ENCODE measurements at regions not wholly inside any gene's neighbourhood (a gene's known extent, or its start where the extent isn't known, plus 50 kb on each side); places are given as distances from the start of the nearest gene placed in this dataset.
A peak's percentile ranks its signal among the peaks of the same experiment; 100 is the strongest.

- FAIRE-seq (peak; percentile 13), DNase-seq (ENCODE audit: insufficient read length, low spot score) (no peak)
Observed at GRCh38 chr12:123100882-123101281, 50.0 kb downstream of the PITPNM2 start.

- FAIRE-seq (no peak), DNase-seq (ENCODE audit: insufficient read length, low spot score) (no peak)
Observed at GRCh38 chr12:123100450-123100849, 50.4 kb downstream of the PITPNM2 start.

DNA sequence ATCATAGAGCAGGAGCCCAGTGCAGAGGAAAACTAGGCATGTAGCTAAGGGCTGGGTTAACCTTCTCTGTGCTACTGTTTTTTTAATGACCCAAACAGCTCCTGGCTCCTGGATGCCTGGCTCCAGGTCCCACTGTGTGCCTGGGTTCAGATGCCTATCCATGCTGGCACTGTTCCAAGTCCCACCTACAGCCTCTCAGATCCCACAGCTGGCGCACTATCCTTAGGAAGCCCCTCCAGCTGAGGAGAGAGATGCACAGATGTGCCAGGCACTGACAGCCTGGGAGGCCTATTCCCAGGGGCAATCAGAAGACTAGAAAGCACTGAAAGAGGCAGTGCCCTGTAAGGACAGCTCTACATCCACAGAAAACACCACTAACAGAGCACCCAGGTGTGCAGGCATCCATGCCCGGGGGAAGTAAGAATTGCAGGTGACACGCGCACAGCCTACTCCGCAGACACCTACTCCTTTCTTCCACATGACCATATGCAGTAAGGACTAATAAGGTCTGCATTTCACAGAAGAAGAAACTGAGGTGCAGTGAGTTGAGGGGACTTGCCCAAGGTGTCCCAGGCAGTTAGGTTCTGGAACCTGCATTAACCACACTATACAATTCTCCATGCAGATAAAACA lies 51.2 kb downstream of the PITPNM2 start:
- FAIRE-seq (no peak), DNase-seq (ENCODE audit: insufficient read length, low spot score) (no peak)

DNA sequence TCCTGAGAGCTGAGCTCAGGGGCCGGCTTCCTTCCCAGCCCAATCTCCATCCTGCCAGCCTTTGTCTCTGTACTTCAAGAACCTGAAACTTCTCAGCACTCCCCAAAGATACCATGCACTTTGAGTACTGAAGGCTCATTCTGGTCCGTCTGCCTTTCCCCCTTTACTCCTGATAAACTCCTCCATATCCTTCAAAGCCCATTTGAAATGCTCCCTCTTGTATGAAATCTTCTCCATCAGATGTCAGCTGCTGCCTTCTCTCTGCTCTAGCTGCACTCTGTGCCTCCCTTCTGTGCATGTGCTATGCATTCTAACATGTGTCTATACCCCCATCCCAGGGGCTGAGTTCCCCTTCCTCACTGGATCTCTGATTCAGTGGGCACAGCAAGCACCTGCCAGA lies 52.1 kb downstream of the PITPNM2 start:
- no peak for FAIRE-seq

GRCh38 chr12:123097561-123098084 lies 53.3 kb downstream of the PITPNM2 start:
- FAIRE-seq: no peak
- no peak for DNase-seq (ENCODE audit: insufficient read length, low spot score)

More for the DNA sequence above, 52.1 kb downstream of the PITPNM2 start:
- no peak for DNase-seq (ENCODE audit: insufficient read length, low spot score)

DNA sequence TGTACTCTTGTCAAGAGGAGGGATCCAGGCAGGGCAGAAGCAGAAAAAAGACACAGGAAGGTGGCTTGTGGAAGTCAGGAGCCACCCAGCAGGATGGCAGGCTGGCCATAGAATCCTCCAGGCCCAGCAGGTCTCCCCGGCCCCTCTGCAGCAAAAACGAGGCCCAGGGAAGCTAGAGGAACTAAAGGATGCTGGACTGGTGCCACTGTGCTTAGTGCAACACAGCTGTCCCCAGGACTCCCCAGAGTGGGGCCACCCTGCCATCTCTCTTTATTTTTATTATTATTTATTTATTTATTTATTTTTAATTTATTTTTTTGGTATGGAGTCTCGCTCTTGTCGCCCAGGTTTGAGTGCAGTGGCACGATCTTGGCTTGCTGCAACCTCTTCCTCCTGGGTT lies 54.1 kb downstream of the PITPNM2 start:
- FAIRE-seq: no peak

GRCh38 chr12:123096182-123096581 lies 54.7 kb downstream of the PITPNM2 start:
- DNase-seq (ENCODE audit: insufficient read length, low spot score) (no peak), FAIRE-seq (no peak)

More for the DNA sequence above, 54.1 kb downstream of the PITPNM2 start:
- no peak for DNase-seq (ENCODE audit: insufficient read length, low spot score)

DNA sequence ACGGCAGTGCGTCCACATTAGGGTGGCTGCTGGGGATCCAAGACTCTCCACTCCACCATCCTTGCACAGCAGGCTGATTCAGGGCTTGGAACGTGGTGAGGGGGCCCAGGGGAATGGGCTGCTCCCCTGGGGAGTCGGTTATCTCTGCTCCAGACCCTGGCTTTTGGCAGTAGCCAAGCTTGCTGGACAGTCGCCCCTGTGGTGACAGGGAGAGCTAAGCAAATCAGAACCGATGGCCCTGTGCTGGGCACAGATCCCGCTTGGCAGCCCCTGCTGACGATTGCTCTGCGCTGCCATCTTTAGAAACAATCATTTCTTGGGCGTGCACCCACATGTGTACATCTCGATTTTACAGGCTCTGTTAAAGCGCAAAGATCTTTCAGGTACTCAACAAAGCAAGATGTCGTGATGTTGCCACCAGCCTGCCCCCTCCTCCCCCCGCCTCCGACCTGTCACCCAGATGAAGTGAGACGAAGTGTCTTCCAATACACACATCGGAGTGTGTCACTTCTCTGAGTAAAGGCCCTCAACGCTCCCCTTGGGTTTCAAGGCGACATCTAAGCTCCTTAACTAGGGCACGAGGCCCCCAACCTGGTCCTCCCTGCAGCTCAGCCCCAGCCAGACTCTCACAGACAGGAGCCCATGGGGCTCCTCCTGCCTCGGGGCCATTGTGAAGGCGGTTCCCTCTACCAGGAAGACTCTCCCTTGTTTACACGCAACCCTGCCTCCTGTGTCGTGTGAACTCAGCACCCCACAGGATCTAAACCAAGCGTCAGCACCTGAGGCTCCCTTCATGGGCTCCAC lies 55.6 kb downstream of the PITPNM2 start:
- DNase-seq (ENCODE audit: insufficient read length, low spot score) (no peak), FAIRE-seq (no peak)

- FAIRE-seq (no peak), DNase-seq (ENCODE audit: insufficient read length, low spot score) (peak; percentile 77)
Observed at GRCh38 chr12:123094349-123095077, 56.4 kb downstream of the PITPNM2 start.

GRCh38 chr12:123092866-123093265 lies 58.0 kb downstream of the PITPNM2 start:
- FAIRE-seq: no peak

DNA sequence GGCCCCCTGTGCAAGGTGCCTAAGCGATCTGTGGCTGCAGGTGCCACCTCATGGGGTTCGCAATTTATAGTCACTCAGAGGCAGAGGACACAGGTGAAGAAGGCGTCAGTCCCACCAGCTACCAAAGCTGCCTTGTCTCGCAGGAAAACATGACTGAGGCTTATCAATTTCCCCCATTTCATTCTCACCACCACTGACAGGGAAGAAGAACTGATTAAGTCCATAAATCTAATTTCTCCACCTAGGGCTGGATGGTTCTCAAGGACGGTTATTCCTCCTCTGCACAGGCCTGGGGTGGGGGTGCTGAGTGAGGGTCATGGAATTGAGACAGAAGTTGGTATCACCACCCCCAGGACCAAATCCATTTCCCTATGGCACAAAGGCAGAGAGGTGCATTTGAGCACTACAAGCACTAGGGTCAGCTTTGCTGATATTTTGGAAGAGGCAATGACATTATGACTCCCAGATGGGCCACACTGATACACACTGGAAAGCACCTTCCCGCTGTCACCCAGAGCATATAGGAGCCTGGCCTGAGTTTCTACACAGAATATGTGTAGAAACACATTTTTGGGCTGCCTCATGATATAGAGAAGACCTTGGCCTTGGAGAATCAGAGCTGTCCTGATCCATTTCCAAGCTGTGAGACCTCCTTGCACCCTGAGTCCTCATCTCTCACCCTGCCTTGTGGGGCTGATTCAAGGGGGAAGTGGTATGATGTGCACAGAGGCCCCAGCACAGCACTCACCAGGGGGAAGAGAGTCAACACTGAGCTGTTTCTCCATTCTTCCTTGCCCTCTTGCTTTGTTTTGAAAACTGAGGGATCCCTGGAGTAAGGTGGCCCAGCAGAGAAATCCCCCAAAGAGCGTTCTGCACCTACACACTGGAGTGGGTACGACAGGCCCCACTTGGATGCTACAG lies 59.4 kb downstream of the PITPNM2 start:
- FAIRE-seq: no peak
- no peak for DNase-seq (ENCODE audit: insufficient read length, low spot score)

More at GRCh38 chr12:123092866-123093265, 58.0 kb downstream of the PITPNM2 start:
- DNase-seq (ENCODE audit: insufficient read length, low spot score): no peak

GRCh38 chr12:123089631-123090353 lies 61.1 kb downstream of the PITPNM2 start:
- DNase-seq (ENCODE audit: insufficient read length, low spot score) (peak; percentile 84), FAIRE-seq (peak; percentile 33)

DNA sequence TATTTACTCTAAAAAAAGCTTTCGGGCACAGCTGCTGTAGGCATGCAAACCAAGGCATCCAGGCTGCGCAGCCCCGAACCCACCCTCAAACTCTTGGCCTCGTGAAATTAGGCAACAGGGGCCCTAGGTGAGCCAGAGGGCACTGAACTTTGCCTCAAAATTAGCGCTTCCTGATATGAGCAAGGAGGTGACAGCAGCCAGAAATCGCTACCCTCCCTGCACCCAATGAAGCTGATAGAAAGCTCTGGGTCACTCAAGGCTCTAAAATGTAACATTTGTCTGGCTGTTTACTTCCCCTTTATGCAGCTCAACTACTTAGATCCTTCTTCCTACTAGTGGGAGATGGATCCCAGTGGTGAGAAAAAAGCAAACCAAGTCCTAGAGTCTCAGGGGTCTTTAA lies 61.8 kb downstream of the PITPNM2 start:
- DNase-seq (ENCODE audit: insufficient read length, low spot score) (no peak), FAIRE-seq (no peak)

DNA sequence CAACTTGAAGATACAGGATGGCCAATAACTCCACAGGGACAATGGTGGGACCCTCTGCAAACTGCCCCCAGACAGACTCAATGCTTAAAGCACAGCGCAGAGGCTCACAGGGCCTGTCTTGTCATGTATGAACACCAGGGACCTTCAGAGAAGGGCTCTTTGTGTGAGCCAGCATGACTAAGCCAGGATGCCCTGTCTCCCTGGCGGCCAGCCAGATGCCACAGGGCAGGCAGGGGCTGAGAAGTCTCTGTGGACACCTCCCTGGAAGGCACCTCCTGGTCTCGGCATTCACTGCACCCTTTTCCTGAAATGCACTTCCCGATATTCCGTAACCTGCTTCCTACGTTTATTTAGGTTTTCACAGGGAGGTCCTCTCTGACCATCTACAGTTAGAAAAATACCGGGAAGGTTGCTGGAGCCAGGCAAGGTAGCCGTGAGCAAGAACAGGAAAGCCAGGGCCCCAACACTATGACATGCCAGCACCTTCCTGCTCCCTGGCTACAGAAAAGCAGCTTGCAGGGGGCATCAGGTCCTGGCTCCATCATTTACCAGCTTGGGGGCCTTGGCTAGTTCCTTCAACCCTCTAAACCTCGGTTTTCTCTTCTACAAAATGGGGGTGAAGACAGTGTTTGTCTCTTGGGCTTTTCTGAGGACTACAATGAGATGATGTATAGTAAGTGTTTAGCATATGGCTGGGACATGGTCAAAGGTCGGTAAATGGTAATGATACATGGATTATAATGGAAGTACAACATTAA lies 65.0 kb downstream of the PITPNM2 start:
- DNase-seq (ENCODE audit: insufficient read length, low spot score): peak; percentile 62
- FAIRE-seq: no peak

DNA sequence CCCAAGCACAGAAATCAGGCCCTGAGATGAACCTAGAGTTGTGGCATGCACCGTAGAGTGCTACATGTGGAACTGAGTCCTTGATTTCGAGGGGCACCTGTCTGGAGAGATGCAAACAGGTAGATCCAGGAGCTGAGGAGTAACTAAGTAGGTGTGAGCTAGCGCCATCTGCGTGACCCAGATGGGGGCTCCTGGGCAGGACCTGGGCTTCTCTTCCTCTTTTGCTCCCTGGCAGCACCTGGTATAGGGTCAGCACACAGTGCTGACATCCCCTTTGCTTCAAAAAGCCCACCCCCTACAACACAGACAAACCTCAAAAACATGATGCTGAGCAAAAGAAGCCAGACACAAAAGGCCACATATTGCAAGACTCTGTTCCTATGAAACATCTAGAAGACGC lies 65.8 kb downstream of the PITPNM2 start:
- DNase-seq (ENCODE audit: insufficient read length, low spot score) (no peak), FAIRE-seq (no peak)

- no peak for FAIRE-seq
- DNase-seq (ENCODE audit: insufficient read length, low spot score): no peak
Observed at GRCh38 chr12:123083661-123084571, 67.0 kb downstream of the PITPNM2 start.

DNA sequence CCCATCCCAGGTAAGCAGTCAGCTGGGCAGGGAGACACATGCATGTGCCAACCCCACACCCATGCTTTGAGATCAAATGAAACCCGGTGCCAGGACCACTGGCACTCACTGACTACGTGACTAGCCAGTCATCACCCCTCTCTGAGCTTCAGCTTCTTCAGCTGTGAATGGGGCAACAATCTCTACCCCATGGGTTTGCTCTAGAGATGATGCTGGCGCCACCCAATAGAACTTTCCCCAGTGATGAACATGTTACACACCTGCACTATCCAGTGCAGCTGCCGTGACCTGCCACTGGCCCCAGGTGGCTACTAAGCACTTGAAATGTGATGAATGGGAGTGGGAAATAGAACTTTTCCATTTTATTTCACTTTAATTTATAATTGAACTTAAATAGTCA lies 70.3 kb downstream of the PITPNM2 start:
- DNase-seq (ENCODE audit: insufficient read length, low spot score): no peak
- no peak for FAIRE-seq

Measured in HTR-8/SVneo (cell line).